ENCODE measurements at regions not wholly inside any gene's neighbourhood (a gene's known extent, or its start where the extent isn't known, plus 50 kb on each side); places are given as distances from the start of the nearest gene placed in this dataset.

DNA sequence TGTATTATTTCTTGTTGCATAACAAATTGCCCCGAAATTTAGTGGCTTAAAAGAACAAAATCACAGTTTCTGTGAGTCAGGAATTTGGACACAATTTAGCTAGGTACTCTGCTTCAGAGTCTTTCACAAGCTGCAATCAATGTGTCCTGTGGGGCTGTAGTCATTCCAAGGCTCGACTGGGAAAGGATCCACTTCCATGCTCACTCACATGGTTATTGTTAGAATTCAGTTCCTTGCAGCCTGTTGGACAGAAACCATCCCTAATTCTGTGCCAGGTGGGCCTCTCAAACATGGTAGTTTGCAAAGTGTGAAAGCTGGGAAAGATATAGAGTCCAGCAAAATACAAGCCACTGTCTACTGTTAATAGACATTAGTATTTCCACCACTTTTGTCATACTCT is 59.7 kb upstream of the ARID2 start:
- no peak for DNase-seq (ENCODE audit: low spot score)

DNA sequence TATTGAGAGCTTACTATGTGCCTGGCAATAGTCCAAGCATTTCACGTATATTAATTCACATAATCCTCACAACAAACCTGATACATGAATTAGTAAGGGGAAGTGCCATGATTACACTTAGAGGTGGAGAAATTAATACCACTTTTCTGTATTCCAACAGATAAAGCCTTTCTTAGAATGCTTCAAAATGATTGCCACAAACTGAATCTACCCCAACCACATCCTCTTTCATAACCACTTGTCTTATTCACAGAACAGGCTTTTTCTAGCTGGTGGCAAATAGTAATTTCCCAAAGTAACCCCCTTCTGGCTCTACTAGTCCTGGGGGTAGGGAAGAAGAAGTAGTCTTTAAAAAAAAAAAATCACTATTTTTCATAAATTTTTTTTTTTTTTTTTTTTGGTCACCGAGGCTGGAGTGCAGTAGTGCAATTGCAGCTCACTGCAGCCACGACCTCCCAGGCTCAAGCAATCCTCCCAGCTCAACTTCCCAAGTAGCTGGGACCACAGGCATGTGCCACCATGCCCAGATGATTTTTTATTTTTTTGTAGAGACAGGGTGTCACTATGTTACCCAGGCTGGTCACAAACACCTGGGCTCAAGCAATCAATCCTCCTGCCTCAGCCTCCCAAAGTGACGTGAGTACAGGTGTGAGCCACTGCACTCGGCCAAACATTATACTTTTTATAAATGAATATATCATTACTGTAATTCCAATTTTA is 59.0 kb upstream of the ARID2 start:
- no peak for DNase-seq (ENCODE audit: low spot score)

DNA sequence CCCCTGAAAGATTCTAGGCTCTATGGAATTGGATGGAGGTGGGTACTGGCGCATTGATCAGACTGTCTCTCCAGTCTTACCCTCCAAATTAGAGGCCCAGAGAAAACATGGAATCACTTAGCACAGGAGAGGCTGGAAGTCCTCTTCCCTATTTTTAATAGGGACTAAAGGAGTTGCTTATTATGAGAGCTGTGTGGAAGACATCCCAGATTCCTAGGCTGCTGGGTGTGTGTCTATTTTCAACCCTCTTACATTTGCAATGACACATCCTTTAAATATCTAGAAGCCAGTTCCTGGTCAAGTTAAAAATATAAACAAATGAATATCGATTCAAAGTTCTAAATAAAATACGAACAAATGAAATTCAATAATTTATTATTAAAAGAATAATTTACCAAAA is 58.3 kb upstream of the ARID2 start:
- no peak for DNase-seq (ENCODE audit: low spot score)

DNA sequence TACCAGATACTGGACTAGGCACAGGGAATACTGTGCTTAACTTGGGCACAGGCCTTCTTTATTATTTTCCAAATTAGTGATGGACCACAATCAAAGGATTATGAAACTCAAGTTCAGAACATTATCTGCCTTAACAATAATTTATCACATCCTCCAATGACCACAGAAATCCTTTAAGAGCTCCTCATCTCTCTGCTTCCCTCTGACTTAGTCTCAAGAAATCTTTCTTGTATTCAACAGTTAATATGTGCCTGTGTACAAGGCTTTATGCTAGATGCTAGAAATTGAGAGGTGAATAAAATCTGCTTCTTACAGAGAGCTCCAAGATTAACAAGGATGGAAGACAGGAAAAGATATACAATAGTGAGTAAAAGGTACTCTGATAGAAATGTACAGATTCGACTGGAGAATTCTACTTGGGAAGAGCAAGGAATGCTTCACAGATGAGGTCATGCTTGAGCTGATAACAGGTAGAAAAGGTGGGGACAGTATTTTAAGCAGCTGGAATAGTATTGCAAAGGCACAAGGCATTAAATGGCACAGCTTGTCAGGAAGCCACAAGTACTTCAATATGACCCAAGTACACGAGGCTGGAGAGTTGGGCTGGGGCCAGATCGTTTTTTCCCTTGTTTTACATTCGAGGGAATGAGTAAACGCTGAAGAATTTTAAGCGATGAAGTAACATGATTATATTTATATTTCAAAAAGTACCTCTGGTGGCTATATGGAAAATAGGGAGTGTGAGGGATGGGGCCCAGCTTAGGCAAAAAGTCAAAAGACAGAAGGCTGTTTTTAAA is 55.1 kb upstream of the ARID2 start:
- no peak for DNase-seq (ENCODE audit: low spot score)

DNA sequence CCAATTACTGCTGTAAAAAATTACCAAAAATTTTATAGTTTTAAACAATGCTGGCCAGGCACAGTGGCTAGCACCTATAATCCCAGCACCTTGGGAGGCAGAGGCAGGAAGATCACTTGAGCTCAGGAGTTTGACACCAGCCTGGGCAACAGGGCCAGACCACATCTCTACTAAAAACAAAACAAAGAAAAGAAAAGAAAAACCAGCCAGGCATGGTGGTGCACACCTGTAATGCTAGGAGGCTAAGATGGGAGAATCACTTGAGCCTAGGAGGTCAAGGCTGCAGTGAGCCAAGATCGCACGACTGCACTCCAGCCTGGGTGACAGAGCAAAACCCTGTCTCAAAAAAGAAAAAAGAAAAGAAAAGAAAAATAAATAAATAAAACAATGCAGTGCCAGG is 54.0 kb upstream of the ARID2 start:
- no peak for DNase-seq (ENCODE audit: low spot score)

Data from Ammon's horn (tissue), 1 donor.